ENCODE measurements at regions not wholly inside any gene's neighbourhood (a gene's known extent, or its start where the extent isn't known, plus 50 kb on each side); places are given as distances from the start of the nearest gene placed in this dataset.
"Not testable (repeated sequence)": the region's sequence is repeated elsewhere in the genome, so short reads cannot be mapped to it uniquely, and the experiment has no call there.

DNA sequence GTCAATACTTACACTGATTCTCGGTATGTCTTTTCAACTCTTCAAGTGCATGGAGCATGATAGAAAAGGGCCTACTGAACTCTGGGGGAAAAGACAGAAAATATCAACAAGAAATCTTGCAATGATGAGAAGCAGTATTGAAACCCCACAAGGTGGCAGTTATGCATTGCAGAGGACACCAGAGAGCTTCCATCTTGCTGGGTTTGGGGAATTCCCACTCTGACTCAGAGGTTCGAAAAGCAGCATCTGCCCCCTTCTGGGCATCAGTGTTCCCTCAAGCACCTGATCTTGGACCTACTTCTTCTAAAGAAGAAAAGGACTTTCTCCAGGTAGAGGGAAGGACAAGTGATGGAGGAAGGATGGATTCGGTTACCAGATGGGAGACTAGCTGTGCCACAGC is 147.5 kb upstream of the OSBPL11 start:
- H3K4me2 ChIP-seq (ENCODE audit: insufficient read depth, low read length); intact Hi-C loops (cut with micrococcal nuclease); ATAC-seq; H3K9me1 ChIP-seq (ENCODE audit: control insufficient read depth, insufficient read depth, low read length); H3K27ac ChIP-seq (ENCODE audit: extremely low read depth, low read depth, low read length); H3K4me1 ChIP-seq (replicated peaks in 1 of 2; ENCODE audit: control insufficient read depth in 2 of 2, insufficient read depth in 2 of 2, low read length in 2 of 2); H4K20me1 ChIP-seq (replicated peaks; ENCODE audit: control insufficient read depth, insufficient read depth, low read length); H3K9me3 ChIP-seq (replicated peaks; ENCODE audit: control insufficient read depth, insufficient read depth, low read depth, low read length); POLR2A ChIA-PET; FAIRE-seq; H3K36me3 ChIP-seq (ENCODE audit: control insufficient read depth, insufficient read depth, low read length); H3K9ac ChIP-seq (ENCODE audit: insufficient read depth in 1 of 2, low read depth in 2 of 2, low read length in 2 of 2); CTCF ChIA-PET (ENCODE audit: low intra/inter-chr PET ratio); H2AFZ ChIP-seq (ENCODE audit: low read depth, low read length); in situ Hi-C loops (cut with MboI); H3K4me3 ChIP-seq; H3K79me2 ChIP-seq (ENCODE audit: control insufficient read depth, insufficient read depth, low read length); BruUV-seq (replicated peaks): not testable (repeated sequence)
- 5% methylated on average over 2 of the region's 3 CpGs for WGBS (ENCODE audit: insufficient coverage, low coverage, missing lambda C conversion rate)
- TF ChIP-seq, protein P1, sequence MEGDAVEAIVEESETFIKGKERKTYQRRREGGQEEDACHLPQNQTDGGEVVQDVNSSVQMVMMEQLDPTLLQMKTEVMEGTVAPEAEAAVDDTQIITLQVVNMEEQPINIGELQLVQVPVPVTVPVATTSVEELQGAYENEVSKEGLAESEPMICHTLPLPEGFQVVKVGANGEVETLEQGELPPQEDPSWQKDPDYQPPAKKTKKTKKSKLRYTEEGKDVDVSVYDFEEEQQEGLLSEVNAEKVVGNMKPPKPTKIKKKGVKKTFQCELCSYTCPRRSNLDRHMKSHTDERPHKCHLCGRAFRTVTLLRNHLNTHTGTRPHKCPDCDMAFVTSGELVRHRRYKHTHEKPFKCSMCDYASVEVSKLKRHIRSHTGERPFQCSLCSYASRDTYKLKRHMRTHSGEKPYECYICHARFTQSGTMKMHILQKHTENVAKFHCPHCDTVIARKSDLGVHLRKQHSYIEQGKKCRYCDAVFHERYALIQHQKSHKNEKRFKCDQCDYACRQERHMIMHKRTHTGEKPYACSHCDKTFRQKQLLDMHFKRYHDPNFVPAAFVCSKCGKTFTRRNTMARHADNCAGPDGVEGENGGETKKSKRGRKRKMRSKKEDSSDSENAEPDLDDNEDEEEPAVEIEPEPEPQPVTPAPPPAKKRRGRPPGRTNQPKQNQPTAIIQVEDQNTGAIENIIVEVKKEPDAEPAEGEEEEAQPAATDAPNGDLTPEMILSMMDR (IDR thresholded peaks at IDR 0.05 in 2 of 3, conservative IDR thresholded peaks at IDR 0.05 in 1 of 3; ENCODE audit: insufficient read depth in 2 of 3, low read depth in 1 of 3, low read length in 3 of 3) = peak in 2 of 3 experiments; percentile 16 to 25; a peak in 2 of 6 replicates
- DNase-seq (ENCODE audit: extremely low read depth in 1 of 4, low spot score in 3 of 4) = peak in 1 of 4 experiments; percentile 7
- H3K27me3 ChIP-seq (ENCODE audit: control insufficient read depth in 2 of 2, insufficient read depth in 2 of 2, low read length in 2 of 2) = peaks cover 0 to 21% of the 10 kb centered on the region in 2 experiments; a peak in 2 of 5 replicates

DNA sequence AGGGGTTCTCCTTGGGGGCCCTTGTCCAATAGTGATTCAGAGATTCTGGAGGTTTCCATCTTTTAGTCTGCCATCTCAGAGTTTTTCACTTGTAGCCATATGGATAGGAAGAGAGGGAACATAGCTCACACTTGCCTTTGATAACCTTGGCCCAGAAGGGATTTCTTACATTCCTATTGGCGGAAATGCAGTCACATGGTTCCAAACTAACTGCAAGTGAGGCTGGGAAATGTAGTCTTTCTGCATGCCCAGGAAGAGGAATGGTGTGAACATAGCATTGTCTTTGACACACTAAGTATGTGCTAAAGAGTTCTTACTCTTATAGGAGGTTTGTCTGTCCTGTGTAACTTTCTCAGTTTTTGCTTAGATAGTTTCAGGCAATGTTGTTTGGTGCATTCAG is 161.8 kb upstream of the OSBPL11 start:
- POLR2A ChIA-PET; CTCF ChIA-PET (ENCODE audit: low intra/inter-chr PET ratio); H3K4me2 ChIP-seq (ENCODE audit: insufficient read depth, low read length); intact Hi-C loops (cut with micrococcal nuclease); H3K36me3 ChIP-seq (ENCODE audit: control insufficient read depth, insufficient read depth, low read length); ATAC-seq; H3K9ac ChIP-seq (ENCODE audit: insufficient read depth in 1 of 2, low read depth in 2 of 2, low read length in 2 of 2); H4K20me1 ChIP-seq (replicated peaks; ENCODE audit: control insufficient read depth, insufficient read depth, low read length); H2AFZ ChIP-seq (ENCODE audit: low read depth, low read length); H3K9me1 ChIP-seq (ENCODE audit: control insufficient read depth, insufficient read depth, low read length); BruUV-seq (replicated peaks); in situ Hi-C loops (cut with MboI); H3K27me3 ChIP-seq (ENCODE audit: control insufficient read depth in 2 of 2, insufficient read depth in 2 of 2, low read length in 2 of 2); FAIRE-seq; H3K9me3 ChIP-seq (replicated peaks; ENCODE audit: control insufficient read depth, insufficient read depth, low read depth, low read length); H3K79me2 ChIP-seq (ENCODE audit: control insufficient read depth, insufficient read depth, low read length); H3K27ac ChIP-seq (ENCODE audit: extremely low read depth, low read depth, low read length); H3K4me3 ChIP-seq; H3K4me1 ChIP-seq (replicated peaks in 1 of 2; ENCODE audit: control insufficient read depth in 2 of 2, insufficient read depth in 2 of 2, low read length in 2 of 2): not testable (repeated sequence)
- TF ChIP-seq, protein P2, sequence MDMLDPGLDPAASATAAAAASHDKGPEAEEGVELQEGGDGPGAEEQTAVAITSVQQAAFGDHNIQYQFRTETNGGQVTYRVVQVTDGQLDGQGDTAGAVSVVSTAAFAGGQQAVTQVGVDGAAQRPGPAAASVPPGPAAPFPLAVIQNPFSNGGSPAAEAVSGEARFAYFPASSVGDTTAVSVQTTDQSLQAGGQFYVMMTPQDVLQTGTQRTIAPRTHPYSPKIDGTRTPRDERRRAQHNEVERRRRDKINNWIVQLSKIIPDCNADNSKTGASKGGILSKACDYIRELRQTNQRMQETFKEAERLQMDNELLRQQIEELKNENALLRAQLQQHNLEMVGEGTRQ (CRISPR knock-in tag; IDR thresholded peaks at IDR 0.05) = peak; percentile 60
- TF ChIP-seq SIX5 (IDR thresholded peaks at IDR 0.05; ENCODE audit: borderline replicate concordance in 1 of 2, insufficient read depth in 1 of 2, low read depth in 1 of 2, low read length in 2 of 2) = peak; percentile 9 to 16; a peak in 1 of 4 replicates
- TF ChIP-seq, protein P3, sequence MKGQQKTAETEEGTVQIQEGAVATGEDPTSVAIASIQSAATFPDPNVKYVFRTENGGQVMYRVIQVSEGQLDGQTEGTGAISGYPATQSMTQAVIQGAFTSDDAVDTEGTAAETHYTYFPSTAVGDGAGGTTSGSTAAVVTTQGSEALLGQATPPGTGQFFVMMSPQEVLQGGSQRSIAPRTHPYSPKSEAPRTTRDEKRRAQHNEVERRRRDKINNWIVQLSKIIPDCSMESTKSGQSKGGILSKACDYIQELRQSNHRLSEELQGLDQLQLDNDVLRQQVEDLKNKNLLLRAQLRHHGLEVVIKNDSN (CRISPR knock-in tag; IDR thresholded peaks at IDR 0.05) = peak; percentile 46
- peak; percentile 61; the same call in 1 of the 2 replicates for TF ChIP-seq ZNF143 (CRISPR knock-in tag; IDR thresholded peaks at IDR 0.05)
- peak; percentile 30; the same call in 1 of the 2 replicates for TF ChIP-seq RAD51 (IDR thresholded peaks at IDR 0.05; ENCODE audit: borderline replicate concordance, low read depth)
- peak; percentile 48 for TF ChIP-seq HCFC1 (IDR thresholded peaks at IDR 0.05; ENCODE audit: low read depth, low read length)
- DNase-seq (ENCODE audit: extremely low read depth in 1 of 4, low spot score in 3 of 4) = peak in 2 of 4 experiments; percentile 6 to 8
- WGBS (ENCODE audit: insufficient coverage, low coverage, missing lambda C conversion rate) = no CpG with 5 or more reads among the region's 1 CpG

All from K562 (cell line).